ENCODE measurements at regions not wholly inside any gene's neighbourhood (a gene's known extent, or its start where the extent isn't known, plus 50 kb on each side); places are given as distances from the start of the nearest gene placed in this dataset.

DNA sequence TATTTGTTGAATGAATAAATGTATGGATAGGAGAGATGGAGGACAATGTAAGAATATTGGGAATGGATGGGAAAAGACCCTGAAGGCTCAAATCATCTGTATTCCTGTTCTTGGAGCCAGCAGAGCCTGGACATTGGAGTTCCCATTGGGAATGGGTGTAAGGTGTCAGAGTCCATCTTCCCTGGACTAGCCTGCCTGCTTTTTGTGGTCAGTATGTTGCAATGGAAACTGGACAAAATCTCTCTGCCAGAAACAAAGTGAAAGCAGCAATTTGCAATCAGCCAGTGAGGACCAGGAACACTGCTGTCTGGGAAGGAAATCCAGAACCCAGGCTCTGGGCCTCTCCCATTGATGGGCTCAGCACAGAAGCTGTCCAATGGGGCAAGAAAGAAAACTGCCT lies 83.5 kb upstream of the SKOR2 start:
- TF ChIP-seq POLR2A (IDR thresholded peaks at IDR 0.05; ENCODE audit: low read depth, low read length): no peak
- no peak for TF ChIP-seq CTCF (IDR thresholded peaks at IDR 0.05; ENCODE audit: extremely low read depth in 1 of 2, insufficient read depth in 1 of 2, low read depth in 1 of 2, low read length in 2 of 2)
